Germinal center (tissue), 1 donor: ENCODE measurements at regions not wholly inside any gene's neighbourhood (a gene's known extent, or its start where the extent isn't known, plus 50 kb on each side); places are given as distances from the start of the nearest gene placed in this dataset.

Source experiments
- DNase-seq: peaks from one replicate; pipeline ENCODE4 v3.0.0; 2012; ENCODE audit warnings: mixed read lengths, low spot score

GRCh38 chr20:18999086-18999485 lies 185.5 kb downstream of the SCP2D1 start:
- DNase-seq: no peak

- no peak for DNase-seq
Observed at GRCh38 chr20:19000078-19000477, 186.5 kb downstream of the SCP2D1 start.

GRCh38 chr20:19001177-19001576 lies 187.6 kb downstream of the SCP2D1 start:
- no peak for DNase-seq

GRCh38 chr20:19003366-19004336 lies 190.1 kb downstream of the SCP2D1 start:
- DNase-seq: no peak

- no peak for DNase-seq
Observed at GRCh38 chr20:19004975-19005374, 191.4 kb downstream of the SCP2D1 start.

GRCh38 chr20:19008497-19008896 lies 194.9 kb downstream of the SCP2D1 start:
- DNase-seq: no peak

- DNase-seq: no peak
Observed at GRCh38 chr20:19009081-19009688, 195.6 kb downstream of the SCP2D1 start.

GRCh38 chr20:19012676-19013075 lies 199.1 kb downstream of the SCP2D1 start:
- no peak for DNase-seq

- no peak for DNase-seq
Observed at GRCh38 chr20:19013907-19014306, 198.5 kb upstream of the SLC24A3 start.

- no peak for DNase-seq
Observed at GRCh38 chr20:19015351-19016139, 196.9 kb upstream of the SLC24A3 start.

- no peak for DNase-seq
Observed at GRCh38 chr20:19016140-19016497, 196.3 kb upstream of the SLC24A3 start.

- DNase-seq: no peak
Observed at GRCh38 chr20:19017104-19017690, 195.2 kb upstream of the SLC24A3 start.

- DNase-seq: no peak
Observed at GRCh38 chr20:19018881-19019280, 193.6 kb upstream of the SLC24A3 start.

- DNase-seq: no peak
Observed at GRCh38 chr20:19019734-19020364, 192.6 kb upstream of the SLC24A3 start.

GRCh38 chr20:19021406-19022117 lies 190.9 kb upstream of the SLC24A3 start:
- DNase-seq: no peak

GRCh38 chr20:19022118-19022575 lies 190.3 kb upstream of the SLC24A3 start:
- DNase-seq: no peak

GRCh38 chr20:19022791-19023448 lies 189.5 kb upstream of the SLC24A3 start:
- peak; percentile 66 for DNase-seq

GRCh38 chr20:19024296-19025035 lies 188.0 kb upstream of the SLC24A3 start:
- DNase-seq: no peak

- DNase-seq: no peak
Observed at GRCh38 chr20:19025430-19026120, 186.9 kb upstream of the SLC24A3 start.
